IPS-18a (cell line): ENCODE measurements at regions not wholly inside any gene's neighbourhood (a gene's known extent, or its start where the extent isn't known, plus 50 kb on each side); places are given as distances from the start of the nearest gene placed in this dataset.
"Not testable (repeated sequence)": the region's sequence is repeated elsewhere in the genome, so short reads cannot be mapped to it uniquely, and the experiment has no call there.

ENCODE experiments used
- H3K27ac ChIP-seq: one replicate; pipeline ENCODE4 v1.5.1; 2013; ENCODE audit warnings: low read length
- H3K27me3 ChIP-seq: one replicate; pipeline ENCODE4 v1.6.1; 2013; ENCODE audit warnings: mild to moderate bottlenecking, low read length; ENCODE audit not compliant: control insufficient read depth, insufficient read depth
- H3K36me3 ChIP-seq: one replicate; pipeline ENCODE4 v1.6.1; 2013; ENCODE audit warnings: low read depth, low read length; ENCODE audit not compliant: control insufficient read depth
- H3K4me1 ChIP-seq: one replicate; pipeline ENCODE4 v1.6.1; 2013; ENCODE audit warnings: low read depth, low read length; ENCODE audit not compliant: control insufficient read depth
- H3K4me3 ChIP-seq: one replicate; pipeline ENCODE4 v1.5.1; 2013; ENCODE audit warnings: low read length
- H3K9ac ChIP-seq: one replicate; pipeline ENCODE4 v1.6.1; 2013; ENCODE audit warnings: mild to moderate bottlenecking, low read length, moderate library complexity
- H3K9me3 ChIP-seq: one replicate; pipeline ENCODE4 v1.6.1; 2013; ENCODE audit warnings: low read depth, low read length; ENCODE audit not compliant: control insufficient read depth

- no peaks in the 10 kb centered on the region for H3K27me3 ChIP-seq
- H3K4me1 ChIP-seq = no peaks in the 10 kb centered on the region
- H3K36me3 ChIP-seq = no peaks in the 10 kb centered on the region
- H3K27ac ChIP-seq = no peak overlapping the region
- no peak overlapping the region for H3K9ac ChIP-seq
- H3K4me3 ChIP-seq = no peak overlapping the region
- H3K9me3 ChIP-seq = no peaks in the 10 kb centered on the region
Measured at GRCh38 chr1:101406681-101407080, 169.9 kb downstream of the S1PR1 start.

GRCh38 chr1:101407505-101408211 lies 170.8 kb downstream of the S1PR1 start:
- Histone ChIP-seq H3K4me3 (no peak overlapping the region), H3K4me1 (no peaks in the 10 kb centered on the region), H3K27ac (no peak overlapping the region), H3K27me3 (no peaks in the 10 kb centered on the region), H3K9ac (no peak overlapping the region), H3K9me3 (no peaks in the 10 kb centered on the region), H3K36me3 (no peaks in the 10 kb centered on the region)

DNA sequence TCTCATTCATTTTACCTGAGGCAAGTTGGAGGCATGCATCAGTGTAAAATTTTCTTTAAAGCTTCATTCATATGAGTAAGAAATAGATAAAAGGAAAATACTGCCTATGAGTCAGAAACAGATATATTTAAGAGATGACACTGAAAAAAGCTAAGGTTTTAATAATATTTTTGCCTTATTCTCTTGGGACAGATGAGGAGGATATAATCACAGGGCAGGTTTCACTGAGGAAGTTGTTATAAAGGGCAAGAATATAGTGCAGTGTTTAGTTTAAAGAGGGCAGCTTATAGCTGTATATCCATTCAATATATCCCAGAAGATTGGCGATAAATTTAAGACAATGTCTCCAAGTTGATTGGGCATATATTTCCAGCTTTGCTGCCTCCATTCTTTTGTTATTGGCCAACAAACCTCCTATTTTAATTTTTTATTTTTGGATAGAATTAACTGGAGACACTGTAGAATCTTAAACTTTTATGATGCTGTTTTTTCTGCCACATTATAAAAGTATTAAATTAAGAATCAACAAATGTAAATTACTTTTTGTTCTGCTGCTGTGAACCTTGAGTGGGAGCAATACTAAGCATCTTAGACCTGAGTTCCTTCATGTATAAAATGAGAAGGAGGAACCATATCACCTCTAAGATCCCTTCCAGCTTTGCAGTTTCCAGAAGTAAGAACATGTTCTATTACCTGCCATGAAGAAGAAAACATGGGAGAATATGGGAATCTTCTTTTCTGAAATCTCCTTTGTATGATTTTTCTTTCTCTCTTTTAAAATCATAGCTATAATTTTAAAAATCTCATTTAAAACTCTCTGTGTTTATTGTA lies 171.6 kb downstream of the S1PR1 start:
- Histone ChIP-seq H3K27me3 (no peaks in the 10 kb centered on the region), H3K4me3 (no peak overlapping the region), H3K9me3 (no peaks in the 10 kb centered on the region), H3K36me3 (no peaks in the 10 kb centered on the region), H3K9ac (no peak overlapping the region), H3K4me1 (no peaks in the 10 kb centered on the region), H3K27ac (no peak overlapping the region)

DNA sequence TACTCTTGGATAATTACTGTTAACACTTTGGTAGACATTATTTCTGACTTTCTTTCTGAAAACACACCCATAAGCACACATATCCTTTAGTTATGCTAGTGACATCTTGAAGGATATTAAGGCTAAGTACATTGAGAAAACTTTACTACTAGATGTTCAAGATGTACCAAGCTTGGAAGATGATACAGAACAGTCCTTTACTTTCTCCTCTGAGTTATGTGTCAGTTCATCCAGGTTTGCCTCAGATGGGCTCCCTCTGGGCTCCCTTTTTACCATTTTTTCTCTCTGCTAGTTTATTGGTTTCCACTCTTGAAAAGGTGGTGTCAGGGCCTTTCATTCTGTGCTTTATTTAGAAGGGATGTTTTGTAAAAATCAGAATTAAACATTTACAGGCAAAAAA lies 172.3 kb downstream of the S1PR1 start:
- no peak overlapping the region for H3K9ac ChIP-seq
- no peaks in the 10 kb centered on the region for H3K4me1 ChIP-seq
- H3K9me3 ChIP-seq = no peaks in the 10 kb centered on the region
- H3K27ac ChIP-seq = no peak overlapping the region
- H3K4me3 ChIP-seq = no peak overlapping the region
- no peaks in the 10 kb centered on the region for H3K36me3 ChIP-seq
- H3K27me3 ChIP-seq = no peaks in the 10 kb centered on the region

DNA sequence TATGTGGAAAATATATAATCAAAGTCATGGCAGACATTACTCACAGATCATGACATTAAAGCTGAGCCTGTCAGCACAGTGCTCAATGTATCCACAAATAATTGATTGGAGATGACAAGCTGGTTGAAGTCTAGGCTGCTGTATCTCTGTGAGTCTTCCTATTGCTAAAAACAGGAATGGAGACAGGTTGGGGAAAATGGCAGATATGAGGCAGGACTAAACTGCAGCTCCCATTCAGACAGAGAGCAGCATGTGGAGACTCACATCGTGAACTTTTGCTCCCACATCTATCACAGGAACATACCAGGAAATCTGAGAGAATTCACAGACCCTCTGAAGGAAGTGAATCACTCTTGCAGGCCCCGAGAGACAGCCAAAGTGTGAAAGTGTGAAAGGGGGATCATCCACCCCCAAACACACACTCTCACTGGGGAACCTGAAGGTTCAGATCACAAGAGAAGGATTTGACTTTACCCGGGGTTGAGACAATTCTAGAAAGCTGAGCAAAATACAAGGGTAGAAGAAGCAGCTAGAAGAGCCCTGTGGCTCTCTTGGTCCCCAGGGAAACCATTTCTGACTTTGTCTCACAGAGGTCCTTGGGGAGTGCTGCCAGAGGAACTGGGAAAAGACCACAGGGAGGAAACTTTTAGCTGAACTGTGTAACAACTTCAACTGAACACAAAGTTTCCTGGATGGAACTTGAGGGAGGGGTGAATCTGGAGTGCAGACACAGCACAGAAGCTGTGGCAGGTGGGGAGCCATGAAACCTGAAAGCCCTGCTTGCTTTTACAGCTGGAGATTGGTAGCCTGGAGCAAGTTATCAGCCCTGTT lies 173.4 kb downstream of the S1PR1 start:
- Histone ChIP-seq H3K27ac (no peak overlapping the region), H3K4me1 (no peaks in the 10 kb centered on the region), H3K4me3 (no peak overlapping the region), H3K9me3 (no peaks in the 10 kb centered on the region), H3K9ac (no peak overlapping the region), H3K27me3 (no peaks in the 10 kb centered on the region), H3K36me3 (no peaks in the 10 kb centered on the region)

GRCh38 chr1:101420406-101420805 lies 183.6 kb downstream of the S1PR1 start:
- Histone ChIP-seq H3K27me3 (no peaks in the 10 kb centered on the region), H3K9me3 (no peaks in the 10 kb centered on the region), H3K36me3 (no peaks in the 10 kb centered on the region), H3K4me1 (no peaks in the 10 kb centered on the region), H3K27ac (no peak overlapping the region), H3K9ac (no peak overlapping the region), H3K4me3 (no peak overlapping the region)

- not testable (repeated sequence) for H3K4me3 ChIP-seq, H3K9me3 ChIP-seq, H3K9ac ChIP-seq, H3K36me3 ChIP-seq, H3K4me1 ChIP-seq, H3K27me3 ChIP-seq, H3K27ac ChIP-seq
Measured at GRCh38 chr1:101428083-101428482, 191.3 kb downstream of the S1PR1 start.

DNA sequence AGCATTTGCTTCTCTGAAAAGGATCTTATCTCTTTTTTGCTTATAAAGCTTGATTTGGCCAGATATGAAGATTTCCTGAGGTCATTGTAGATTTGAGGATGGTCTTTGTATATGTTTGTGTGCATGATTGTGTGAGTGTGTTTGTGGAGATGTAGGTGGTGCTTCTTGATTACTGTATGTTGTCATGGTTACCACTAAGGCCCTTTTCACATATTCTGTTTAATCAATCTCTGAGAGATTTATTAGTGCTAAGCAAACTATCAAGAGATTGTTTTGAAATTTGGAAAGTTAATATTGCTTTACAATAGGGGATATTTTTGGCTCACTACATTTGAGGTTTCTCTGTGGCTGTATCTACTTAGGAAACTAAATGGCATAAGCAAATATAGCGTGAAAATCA lies 191.7 kb downstream of the S1PR1 start:
- H3K36me3 ChIP-seq = no peaks in the 10 kb centered on the region
- no peak overlapping the region for H3K27ac ChIP-seq
- no peaks in the 10 kb centered on the region for H3K4me1 ChIP-seq
- no peaks in the 10 kb centered on the region for H3K27me3 ChIP-seq
- H3K9ac ChIP-seq = no peak overlapping the region
- no peaks in the 10 kb centered on the region for H3K9me3 ChIP-seq
- no peak overlapping the region for H3K4me3 ChIP-seq

DNA sequence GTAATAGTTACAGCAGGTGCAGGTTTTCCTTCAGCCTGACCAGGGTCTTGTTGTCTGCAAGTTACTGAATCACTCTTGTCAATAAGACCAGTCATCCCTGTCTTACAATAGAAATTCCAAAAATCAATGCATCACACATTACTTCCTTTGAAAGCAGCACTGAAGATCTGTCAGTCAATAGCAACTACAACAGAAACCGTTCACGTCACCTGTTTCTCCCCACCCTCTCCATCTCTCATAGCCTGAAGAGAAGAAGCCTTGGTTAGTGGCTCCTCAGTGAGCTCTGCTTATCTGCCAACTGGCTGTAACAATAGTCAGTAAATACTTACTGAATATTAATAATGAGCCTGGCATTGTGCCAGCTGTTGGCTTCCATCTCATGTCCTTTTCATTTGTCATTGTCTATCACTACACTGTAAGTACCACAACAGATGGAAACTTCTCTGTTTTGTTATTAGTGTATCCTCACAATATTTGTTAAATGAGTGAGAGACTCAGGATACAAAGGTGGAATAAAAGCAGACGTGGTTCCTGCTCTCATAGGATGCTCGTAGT lies 195.2 kb downstream of the S1PR1 start:
- Histone ChIP-seq H3K27me3 (no peaks in the 10 kb centered on the region), H3K4me3 (no peak overlapping the region), H3K36me3 (no peaks in the 10 kb centered on the region), H3K9me3 (no peaks in the 10 kb centered on the region), H3K4me1 (peaks cover 6% of the 10 kb centered on the region), H3K9ac (no peak overlapping the region), H3K27ac (no peak overlapping the region)

DNA sequence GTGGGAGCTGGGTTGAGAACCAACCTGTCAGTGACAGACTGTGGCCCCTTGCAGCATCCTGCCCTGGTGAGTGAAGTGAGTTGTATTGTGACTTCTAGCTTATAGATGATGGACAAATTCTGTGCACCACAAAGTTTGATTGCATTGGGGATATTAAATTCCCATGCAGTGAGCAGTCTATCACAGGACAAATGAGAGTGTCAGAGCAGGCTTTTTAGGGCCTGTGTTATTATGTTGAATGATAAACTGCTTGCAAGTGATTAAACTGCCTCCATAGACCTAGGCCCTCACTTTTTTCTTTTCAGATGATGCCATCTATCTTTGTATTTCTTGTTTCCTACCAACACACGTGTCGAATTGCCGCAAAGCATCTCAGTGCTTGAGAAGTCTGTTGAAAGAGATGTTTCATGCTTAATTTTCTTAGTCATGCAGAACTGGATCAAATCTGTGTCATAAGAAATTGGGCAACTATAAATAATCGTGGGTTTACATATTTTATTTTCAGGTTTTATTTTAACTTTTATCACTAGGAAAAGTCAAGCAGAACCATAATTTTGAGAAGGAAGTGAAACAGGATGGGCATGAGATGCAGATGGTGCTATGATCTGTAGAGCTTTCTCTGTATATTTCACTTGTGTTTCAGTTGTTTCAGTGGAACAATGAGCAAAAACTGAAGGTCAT lies 199.2 kb downstream of the S1PR1 start:
- H3K4me3 ChIP-seq = no peak overlapping the region
- H3K27me3 ChIP-seq = no peaks in the 10 kb centered on the region
- H3K36me3 ChIP-seq = no peaks in the 10 kb centered on the region

DNA sequence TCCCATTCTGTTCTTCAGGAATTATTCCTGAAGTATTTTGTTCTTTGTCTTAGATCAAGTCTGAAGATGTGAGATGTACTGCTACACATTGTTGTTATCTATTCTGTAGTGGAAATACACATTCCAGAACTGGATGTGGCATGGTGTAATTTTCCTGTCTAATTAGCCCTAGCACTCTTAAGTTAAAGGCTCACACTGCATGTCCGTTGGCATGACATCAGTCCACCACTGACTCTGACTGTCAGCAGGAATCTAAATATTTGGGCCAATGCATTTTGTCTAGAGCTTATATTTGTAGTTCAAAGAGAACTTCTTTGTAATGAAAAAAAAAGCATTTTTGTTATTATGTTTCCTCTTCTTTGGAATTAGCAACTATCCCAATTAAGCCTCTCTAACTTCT lies 201.0 kb downstream of the S1PR1 start:
- no peak overlapping the region for H3K27ac ChIP-seq
- H3K9me3 ChIP-seq = no peaks in the 10 kb centered on the region

More for the DNA sequence above, 199.2 kb downstream of the S1PR1 start:
- Histone ChIP-seq H3K4me1 (peaks cover 12% of the 10 kb centered on the region), H3K27ac (no peak overlapping the region), H3K9me3 (no peaks in the 10 kb centered on the region), H3K9ac (no peak overlapping the region)

More for the DNA sequence above, 201.0 kb downstream of the S1PR1 start:
- Histone ChIP-seq H3K9ac (no peak overlapping the region), H3K4me3 (no peak overlapping the region), H3K36me3 (no peaks in the 10 kb centered on the region), H3K27me3 (no peaks in the 10 kb centered on the region), H3K4me1 (peaks cover 12% of the 10 kb centered on the region)
